ENCODE measurements at regions not wholly inside any gene's neighbourhood (a gene's known extent, or its start where the extent isn't known, plus 50 kb on each side); places are given as distances from the start of the nearest gene placed in this dataset.
"Not testable (repeated sequence)": the region's sequence is repeated elsewhere in the genome, so short reads cannot be mapped to it uniquely, and the experiment has no call there.

DNA sequence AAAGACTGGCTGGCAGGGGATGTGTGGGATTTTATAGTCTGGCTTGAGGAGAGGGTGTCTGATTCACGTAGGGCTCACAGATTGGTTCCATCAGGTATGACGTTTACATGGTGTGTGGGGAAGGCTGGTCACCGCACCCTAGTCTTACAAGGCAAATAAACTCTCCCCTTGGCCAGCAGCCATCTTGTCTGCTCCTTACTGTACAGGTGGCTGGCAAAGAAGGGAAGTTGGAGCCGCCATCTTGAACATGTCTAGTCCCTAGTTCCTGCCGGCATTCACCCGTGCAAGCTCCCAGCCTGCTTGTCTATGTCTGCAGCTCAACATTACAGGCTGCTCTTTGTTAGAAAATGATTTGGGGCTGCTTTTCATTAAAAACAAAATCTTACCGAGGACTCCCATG is 97.6 kb downstream of the RAMP3 start:
- H3K27me3 Mint-ChIP-seq (ENCODE audit: low read depth), result peaks cover 20% of the 10 kb centered on the region
- H3K4me3 Mint-ChIP-seq, result no peak overlapping the region
- H3K27ac Mint-ChIP-seq, result no peak overlapping the region
- H3K4me1 Mint-ChIP-seq (ENCODE audit: low read depth), result peaks cover 2% of the 10 kb centered on the region
- H3K36me3 Mint-ChIP-seq (ENCODE audit: low read depth), result no peaks in the 10 kb centered on the region
- H3K9me3 Mint-ChIP-seq, result no peaks in the 10 kb centered on the region

DNA sequence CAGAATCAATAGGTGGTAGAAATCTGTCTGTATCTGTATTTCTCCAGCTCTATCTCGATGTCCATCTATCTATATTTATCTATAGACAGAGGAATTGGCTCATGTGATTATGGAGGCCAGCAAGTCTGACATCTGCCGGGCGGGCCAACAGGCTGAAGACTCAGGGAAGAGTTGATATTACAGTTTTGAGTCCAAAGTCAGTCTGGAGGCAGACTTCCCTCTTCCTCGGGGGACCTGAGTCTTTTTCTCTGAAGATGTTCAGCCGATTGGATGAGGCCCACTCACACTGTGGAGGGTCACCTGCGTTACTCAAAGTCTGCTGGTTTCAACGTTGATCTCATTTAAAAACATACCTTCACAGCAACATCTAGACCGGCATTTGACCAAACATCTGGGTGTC is 98.7 kb downstream of the RAMP3 start:
- Mint-ChIP-seq H3K4me1 (ENCODE audit: low read depth) (peaks cover 2% of the 10 kb centered on the region), H3K9me3 (no peaks in the 10 kb centered on the region), H3K27ac (no peak overlapping the region), H3K27me3 (ENCODE audit: low read depth) (peaks cover 23% of the 10 kb centered on the region), H3K4me3 (no peak overlapping the region), H3K36me3 (ENCODE audit: low read depth) (no peaks in the 10 kb centered on the region)

DNA sequence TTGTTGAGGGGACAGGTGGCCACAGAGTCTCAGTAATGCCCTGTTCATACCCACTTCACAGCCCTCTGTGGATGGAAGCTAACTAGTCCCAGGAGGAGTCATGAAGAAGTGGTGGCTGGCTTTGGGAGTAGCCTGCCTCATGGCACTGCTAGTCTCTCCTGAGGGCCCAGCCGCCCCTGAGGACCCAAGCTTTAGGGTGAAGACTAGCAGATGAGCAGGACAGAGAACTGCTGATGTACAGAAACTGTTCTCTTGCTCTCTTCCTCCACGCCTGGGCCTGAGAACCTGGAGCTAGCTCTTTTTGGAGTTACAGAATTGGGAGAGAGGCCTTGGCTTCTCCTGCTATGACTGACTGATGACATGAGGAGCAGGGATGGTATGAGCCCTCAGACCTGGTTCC is 99.2 kb downstream of the RAMP3 start:
- peaks cover 2% of the 10 kb centered on the region for H3K4me1 Mint-ChIP-seq (ENCODE audit: low read depth)
- H3K36me3 Mint-ChIP-seq (ENCODE audit: low read depth), result no peaks in the 10 kb centered on the region
- H3K9me3 Mint-ChIP-seq, result no peaks in the 10 kb centered on the region
- no peak overlapping the region for H3K4me3 Mint-ChIP-seq
- no peak overlapping the region for H3K27ac Mint-ChIP-seq
- peaks cover 23% of the 10 kb centered on the region for H3K27me3 Mint-ChIP-seq (ENCODE audit: low read depth)

DNA sequence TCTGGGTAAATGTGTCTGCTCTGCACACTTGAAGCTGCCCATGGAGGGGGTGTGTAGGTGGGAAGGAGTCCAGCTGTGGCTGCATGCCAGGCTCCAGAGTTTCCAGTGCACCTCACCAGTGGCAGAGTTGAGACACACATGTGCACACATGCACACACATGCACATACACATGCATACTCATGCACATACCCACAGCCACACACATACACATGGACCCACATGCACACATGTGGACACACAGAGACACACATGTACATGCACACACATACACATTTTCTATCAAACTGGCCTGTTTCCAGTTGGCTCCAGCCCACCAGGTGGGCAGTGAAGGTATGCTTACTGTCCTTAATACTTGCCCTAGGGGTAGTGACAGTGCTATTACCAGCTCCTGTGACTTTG is 99.7 kb downstream of the RAMP3 start:
- no peak overlapping the region for H3K4me3 Mint-ChIP-seq
- no peak overlapping the region for H3K27ac Mint-ChIP-seq
- H3K9me3 Mint-ChIP-seq, result no peaks in the 10 kb centered on the region
- peaks cover 2% of the 10 kb centered on the region for H3K4me1 Mint-ChIP-seq (ENCODE audit: low read depth)
- H3K36me3 Mint-ChIP-seq (ENCODE audit: low read depth), result no peaks in the 10 kb centered on the region
- peaks cover 23% of the 10 kb centered on the region for H3K27me3 Mint-ChIP-seq (ENCODE audit: low read depth)

DNA sequence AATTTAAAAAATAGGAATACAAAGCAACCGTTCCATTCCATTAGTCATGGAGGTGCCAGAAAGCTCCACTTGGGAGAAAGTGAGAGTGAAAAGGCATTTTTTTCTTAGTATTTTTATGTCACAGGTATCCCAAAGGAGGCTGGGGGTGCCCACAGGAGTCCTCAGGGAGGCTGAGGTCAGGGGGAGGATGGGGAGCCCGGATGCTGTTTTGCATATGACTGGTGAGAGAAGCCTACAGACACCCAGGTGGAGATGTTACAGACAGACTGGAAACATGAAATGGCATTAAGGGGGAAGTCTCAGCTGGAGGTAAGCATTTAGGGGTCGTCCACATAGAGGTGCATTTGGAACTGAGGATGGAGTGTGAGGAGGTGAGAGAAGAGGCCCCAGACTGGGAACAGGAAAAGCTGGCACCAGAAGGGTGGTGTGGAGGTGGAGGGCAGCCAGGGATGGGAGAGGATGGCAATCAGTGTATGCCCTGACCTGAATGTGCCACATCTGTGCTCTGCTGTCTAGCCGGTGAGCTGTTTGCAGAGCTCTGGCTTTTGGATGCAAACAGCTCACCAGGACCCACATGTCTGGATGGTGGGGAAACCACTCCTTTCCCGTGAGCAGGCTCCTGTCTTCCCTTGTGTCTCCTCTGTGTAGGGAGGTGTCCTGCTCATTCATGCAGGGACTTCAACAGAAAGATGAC is 101.1 kb downstream of the RAMP3 start:
- Mint-ChIP-seq H3K27me3 (ENCODE audit: low read depth) (peaks cover 19% of the 10 kb centered on the region), H3K9me3 (no peaks in the 10 kb centered on the region), H3K4me3 (no peak overlapping the region), H3K36me3 (ENCODE audit: low read depth) (no peaks in the 10 kb centered on the region), H3K4me1 (ENCODE audit: low read depth) (no peaks in the 10 kb centered on the region), H3K27ac (no peak overlapping the region)

DNA sequence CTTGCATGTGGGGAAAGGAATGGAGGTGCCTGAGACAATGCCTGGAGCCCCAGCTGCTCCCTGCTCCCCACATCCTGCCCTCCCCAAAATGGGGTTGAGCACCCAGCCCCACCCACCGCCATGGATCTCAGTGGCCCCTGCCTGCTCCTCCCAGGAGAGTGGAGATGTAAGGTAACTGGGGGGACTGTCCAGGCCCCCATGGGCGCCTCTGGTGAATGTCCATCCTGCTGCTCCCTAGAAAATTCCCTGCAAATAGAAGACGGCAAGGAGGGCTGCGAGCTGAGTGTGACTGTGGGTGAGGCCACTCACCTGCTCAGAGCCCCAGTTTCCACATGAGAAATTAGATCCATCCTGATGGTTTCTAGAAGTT is 101.6 kb downstream of the RAMP3 start:
- H3K27me3 Mint-ChIP-seq (ENCODE audit: low read depth), result peaks cover 19% of the 10 kb centered on the region
- H3K36me3 Mint-ChIP-seq (ENCODE audit: low read depth), result no peaks in the 10 kb centered on the region
- no peaks in the 10 kb centered on the region for H3K4me1 Mint-ChIP-seq (ENCODE audit: low read depth)
- H3K9me3 Mint-ChIP-seq, result no peaks in the 10 kb centered on the region
- H3K4me3 Mint-ChIP-seq, result no peak overlapping the region
- H3K27ac Mint-ChIP-seq, result no peak overlapping the region

DNA sequence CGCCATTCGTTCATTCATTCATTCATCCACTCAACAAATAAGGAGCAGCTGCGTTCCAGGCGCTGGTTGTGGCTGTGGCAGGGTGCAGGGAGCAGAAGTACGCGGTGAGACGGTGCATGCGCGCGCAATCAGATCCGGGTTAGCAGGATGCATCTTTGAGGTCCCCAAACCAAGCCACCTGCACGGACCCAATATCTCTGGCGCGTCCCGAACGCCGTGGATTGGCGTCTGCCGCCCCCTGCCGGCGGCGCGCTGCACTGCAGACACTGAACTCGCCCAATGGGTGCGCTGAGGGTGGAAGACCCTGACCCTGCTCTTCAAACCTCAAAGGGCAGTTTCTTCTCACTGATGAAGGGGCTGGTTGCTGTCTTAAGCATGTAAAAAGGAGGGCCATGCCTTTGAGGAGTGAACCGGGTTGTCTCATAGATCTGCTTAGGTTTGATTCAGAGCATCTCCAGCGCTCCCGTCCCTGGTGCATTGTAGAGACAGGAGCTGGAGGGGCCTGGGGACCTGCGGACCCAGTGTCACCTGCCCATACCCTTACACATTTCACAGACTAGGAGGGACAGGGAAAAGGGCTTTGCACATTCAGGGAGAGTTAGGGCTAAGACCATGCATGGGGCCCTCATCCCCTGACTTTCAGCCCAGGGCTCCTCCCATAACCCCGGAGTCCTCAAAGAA is 102.5 kb downstream of the RAMP3 start:
- no peaks in the 10 kb centered on the region for H3K9me3 Mint-ChIP-seq
- no peak overlapping the region for H3K4me3 Mint-ChIP-seq
- H3K27me3 Mint-ChIP-seq (ENCODE audit: low read depth), result peaks cover 19% of the 10 kb centered on the region
- no peaks in the 10 kb centered on the region for H3K4me1 Mint-ChIP-seq (ENCODE audit: low read depth)
- no peak overlapping the region for H3K27ac Mint-ChIP-seq
- no peaks in the 10 kb centered on the region for H3K36me3 Mint-ChIP-seq (ENCODE audit: low read depth)

DNA sequence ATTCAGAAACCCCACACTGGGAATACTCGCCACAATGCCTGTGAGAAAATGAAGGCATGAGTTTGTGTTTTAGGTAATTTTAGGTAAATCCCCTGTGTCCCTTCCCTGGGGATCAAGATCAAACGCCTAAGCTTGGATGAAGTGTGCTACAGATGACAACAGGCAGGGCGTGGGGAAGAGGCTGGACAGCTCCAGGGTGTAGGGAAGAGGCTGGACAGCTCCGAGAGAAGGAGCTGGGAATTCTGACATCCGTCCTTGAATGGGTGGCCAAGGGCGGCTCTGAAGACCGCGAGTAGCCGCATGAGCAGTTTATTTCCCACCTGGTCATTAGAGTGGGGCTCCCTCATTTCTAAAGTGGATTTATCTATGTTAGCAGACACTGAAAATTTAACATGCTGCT is 109.7 kb downstream of the RAMP3 start:
- Mint-ChIP-seq H3K4me3 (no peak overlapping the region), H3K9me3 (no peaks in the 10 kb centered on the region), H3K27ac (no peak overlapping the region), H3K36me3 (ENCODE audit: low read depth) (no peaks in the 10 kb centered on the region), H3K27me3 (ENCODE audit: low read depth) (peaks cover 25% of the 10 kb centered on the region), H3K4me1 (ENCODE audit: low read depth) (no peaks in the 10 kb centered on the region)

DNA sequence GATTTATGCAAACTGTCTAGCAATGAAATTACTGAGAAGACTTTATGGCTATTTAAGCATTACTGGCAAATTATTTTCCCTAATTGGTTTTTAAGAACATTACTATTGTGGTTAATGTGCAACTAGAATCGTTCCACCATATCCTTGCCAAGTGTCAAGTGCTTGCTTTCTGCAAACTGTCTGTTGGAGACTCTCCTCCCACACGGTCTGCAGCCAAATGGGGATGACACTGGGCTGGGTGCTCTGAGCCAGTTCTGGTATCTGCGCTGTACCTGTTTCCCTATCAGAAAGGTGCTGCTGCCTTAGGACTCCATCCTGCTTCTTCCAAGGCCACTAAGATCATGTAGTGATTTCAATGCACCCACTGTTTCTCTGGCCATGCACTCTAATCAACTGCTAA is 110.4 kb downstream of the RAMP3 start:
- Mint-ChIP-seq H3K4me3 (no peak overlapping the region), H3K36me3 (ENCODE audit: low read depth) (peaks cover 2% of the 10 kb centered on the region), H3K27me3 (ENCODE audit: low read depth) (peaks cover 29% of the 10 kb centered on the region), H3K27ac (no peak overlapping the region), H3K4me1 (ENCODE audit: low read depth) (no peaks in the 10 kb centered on the region), H3K9me3 (peaks cover 7% of the 10 kb centered on the region)

DNA sequence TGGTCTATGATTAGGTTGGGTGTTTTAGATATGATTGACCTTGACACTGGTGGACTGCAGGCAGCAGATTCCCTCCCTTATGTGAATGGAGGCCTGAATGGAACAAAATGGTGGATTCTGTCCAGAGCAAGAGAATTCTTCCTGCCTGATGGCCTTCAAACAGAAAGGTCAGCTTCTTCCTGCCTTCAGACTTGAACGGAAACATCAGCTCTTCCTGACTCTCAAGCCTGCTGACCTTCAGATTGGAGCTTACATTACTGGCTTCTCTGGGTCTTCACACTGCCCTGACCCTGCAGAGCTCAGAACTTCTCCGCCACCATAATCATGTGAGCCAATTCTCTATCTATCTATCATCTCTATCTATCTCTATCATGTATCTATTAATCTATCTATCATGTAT is 111.6 kb downstream of the RAMP3 start:
- H3K4me3 Mint-ChIP-seq, result no peak overlapping the region
- H3K27me3 Mint-ChIP-seq (ENCODE audit: low read depth), result peaks cover 29% of the 10 kb centered on the region
- H3K27ac Mint-ChIP-seq, result no peak overlapping the region
- peaks cover 9% of the 10 kb centered on the region for H3K9me3 Mint-ChIP-seq
- no peaks in the 10 kb centered on the region for H3K4me1 Mint-ChIP-seq (ENCODE audit: low read depth)
- H3K36me3 Mint-ChIP-seq (ENCODE audit: low read depth), result peaks cover 2% of the 10 kb centered on the region

DNA sequence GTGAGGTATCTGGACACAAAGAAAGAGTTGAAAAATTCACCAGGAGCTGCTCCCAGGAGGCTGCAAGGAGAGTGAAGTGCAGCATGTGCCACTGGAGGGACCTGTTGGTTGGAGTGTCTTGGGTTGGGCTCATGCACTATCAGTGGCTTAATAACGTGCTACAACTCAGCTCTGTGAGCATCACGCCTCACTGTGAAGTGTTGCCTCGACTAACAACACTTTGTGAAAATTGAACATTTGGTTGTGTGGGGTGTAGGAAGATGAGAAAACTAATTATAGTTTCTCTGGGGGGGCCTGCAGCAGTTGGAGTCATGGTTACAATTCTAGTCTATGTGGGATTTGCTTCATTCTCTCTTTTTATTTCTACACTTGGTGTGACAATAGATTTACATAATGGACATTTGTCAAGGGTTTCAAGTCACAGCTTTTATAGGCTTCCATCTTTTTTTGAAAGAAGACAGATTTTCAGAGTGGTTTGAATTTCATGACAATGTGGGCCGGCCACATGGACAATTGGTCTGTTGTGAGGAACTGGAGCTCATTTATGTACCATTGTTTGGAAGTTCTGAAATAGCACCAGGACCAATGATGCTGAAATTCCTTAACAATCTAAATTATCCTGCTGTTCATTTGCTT is 121.3 kb downstream of the RAMP3 start:
- Mint-ChIP-seq H3K4me3 (no peak overlapping the region), H3K4me1 (ENCODE audit: low read depth) (no peaks in the 10 kb centered on the region), H3K27ac (no peak overlapping the region), H3K9me3 (no peaks in the 10 kb centered on the region), H3K36me3 (ENCODE audit: low read depth) (no peaks in the 10 kb centered on the region), H3K27me3 (ENCODE audit: low read depth) (peaks cover 46% of the 10 kb centered on the region)

DNA sequence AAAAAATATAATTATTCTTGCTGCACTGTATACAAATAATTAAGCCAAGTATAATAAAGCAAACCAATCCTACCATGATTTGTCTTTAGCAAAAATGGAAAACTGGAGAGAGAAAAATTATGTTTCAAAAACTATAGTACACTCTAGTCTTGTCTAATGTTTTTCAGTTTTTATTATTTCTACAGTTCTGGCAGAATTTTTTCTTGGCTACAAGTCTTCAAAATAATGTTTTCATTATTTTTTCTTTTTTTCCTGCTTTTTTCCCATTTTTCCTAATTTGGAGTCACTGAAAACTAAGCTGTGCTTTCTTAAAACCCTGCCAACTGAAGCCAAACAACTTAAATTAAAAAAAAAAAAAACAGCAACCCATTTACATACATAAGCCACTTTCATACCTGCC is 132.0 kb downstream of the RAMP3 start:
- H3K36me3 Mint-ChIP-seq (ENCODE audit: low read depth); H3K27me3 Mint-ChIP-seq (ENCODE audit: low read depth); H3K4me1 Mint-ChIP-seq (ENCODE audit: low read depth); H3K4me3 Mint-ChIP-seq; H3K27ac Mint-ChIP-seq: not testable (repeated sequence)
- H3K9me3 Mint-ChIP-seq, result peaks cover 21% of the 10 kb centered on the region

DNA sequence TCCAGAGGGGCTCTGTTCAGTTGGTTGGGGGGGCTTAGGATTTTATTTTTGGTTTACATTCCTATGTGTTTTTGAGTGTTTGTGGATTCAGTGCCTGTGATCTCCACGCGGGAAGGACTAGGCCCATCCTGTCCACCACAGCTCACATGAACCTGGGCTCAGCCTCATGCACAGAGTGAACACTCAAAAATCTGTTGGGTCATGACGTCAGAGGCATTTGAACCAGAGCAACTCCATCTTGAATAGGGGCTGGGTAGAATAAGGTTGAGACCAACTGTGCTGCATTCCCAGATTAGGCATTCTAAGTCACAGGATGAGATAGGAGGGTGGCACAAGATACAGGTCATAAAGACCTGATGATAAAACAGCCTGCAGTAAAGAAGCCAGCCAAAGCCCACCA is 133.3 kb downstream of the RAMP3 start:
- Mint-ChIP-seq H3K36me3 (ENCODE audit: low read depth) (no peaks in the 10 kb centered on the region), H3K27ac (no peak overlapping the region), H3K27me3 (ENCODE audit: low read depth) (peaks cover 3% of the 10 kb centered on the region), H3K4me3 (no peak overlapping the region), H3K4me1 (ENCODE audit: low read depth) (no peaks in the 10 kb centered on the region), H3K9me3 (peaks cover 21% of the 10 kb centered on the region)

DNA sequence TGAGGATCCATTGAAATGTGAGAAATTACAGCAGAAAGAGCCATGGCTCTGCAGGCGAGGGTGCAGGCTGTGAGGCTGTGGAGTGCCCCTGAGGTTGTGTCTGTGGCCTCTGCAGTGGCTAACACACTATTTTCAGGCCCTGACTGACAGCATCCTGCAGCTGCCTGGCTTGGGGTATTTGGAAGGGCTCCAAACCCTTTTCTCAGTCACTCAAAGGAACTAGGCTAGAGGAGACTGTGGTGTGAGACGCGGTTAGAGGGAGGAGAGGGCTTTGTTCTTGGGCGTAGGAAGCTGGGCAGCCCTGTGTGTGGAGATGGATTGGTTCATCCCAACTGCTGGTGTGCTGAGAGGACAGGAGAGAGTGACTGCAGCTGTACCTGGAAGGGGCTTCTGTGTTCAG is 134.9 kb downstream of the RAMP3 start:
- no peak overlapping the region for H3K4me3 Mint-ChIP-seq
- peaks cover 18% of the 10 kb centered on the region for H3K9me3 Mint-ChIP-seq
- peaks cover 3% of the 10 kb centered on the region for H3K27me3 Mint-ChIP-seq (ENCODE audit: low read depth)
- H3K4me1 Mint-ChIP-seq (ENCODE audit: low read depth), result no peaks in the 10 kb centered on the region
- no peak overlapping the region for H3K27ac Mint-ChIP-seq
- no peaks in the 10 kb centered on the region for H3K36me3 Mint-ChIP-seq (ENCODE audit: low read depth)

DNA sequence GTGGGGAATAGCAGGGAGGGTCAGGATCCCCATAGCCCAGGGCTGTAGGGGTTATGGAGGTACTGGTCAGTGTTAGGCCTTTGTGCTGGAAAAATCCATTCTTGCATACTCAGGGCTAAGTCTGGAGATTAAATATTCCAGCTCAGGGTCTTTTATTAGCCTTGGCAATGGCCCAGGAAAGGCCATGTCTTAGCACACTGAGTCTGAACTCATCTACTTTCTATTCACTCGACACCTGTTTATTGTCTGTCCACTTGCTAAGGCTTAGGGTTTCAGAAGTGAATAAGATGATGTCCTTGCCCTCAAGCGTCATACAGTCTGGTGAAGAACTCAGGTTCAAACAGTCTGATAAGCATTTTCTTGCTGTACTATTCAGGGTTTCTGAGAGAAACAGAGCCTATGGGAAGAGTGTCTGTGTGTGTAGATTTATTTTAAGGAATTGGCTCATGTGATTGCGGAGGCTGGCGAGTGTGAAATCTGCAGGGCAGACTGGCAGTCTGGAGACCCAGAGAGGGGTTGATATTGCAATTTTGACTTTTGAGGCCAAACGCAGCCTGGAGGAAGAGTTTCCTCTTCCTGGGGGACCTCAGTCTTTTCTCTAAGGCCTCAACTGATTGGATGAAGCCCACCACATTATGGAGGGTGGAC is 135.8 kb downstream of the RAMP3 start:
- Mint-ChIP-seq H3K27ac (no peak overlapping the region), H3K4me1 (ENCODE audit: low read depth) (no peaks in the 10 kb centered on the region), H3K36me3 (ENCODE audit: low read depth) (no peaks in the 10 kb centered on the region), H3K27me3 (ENCODE audit: low read depth) (peaks cover 3% of the 10 kb centered on the region), H3K9me3 (peaks cover 8% of the 10 kb centered on the region), H3K4me3 (no peak overlapping the region)

Measured in T-helper 1 cell treated with Interleukin-12 subunit alpha and Interleukin-12 subunit beta and Interleukin-4 antibody, amounts not matched to agents 30 μg/mL and 1 μg/mL, for 36 hours (primary cell).